Progenitor cell of endocrine pancreas (in vitro differentiated cells): ENCODE measurements at regions not wholly inside any gene's neighbourhood (a gene's known extent, or its start where the extent isn't known, plus 50 kb on each side); places are given as distances from the start of the nearest gene placed in this dataset.

Experiments
- DNase-seq: peaks from one replicate; pipeline ENCODE4 v3.0.0; 2021; ENCODE audit warnings: low spot score; ENCODE audit not compliant: unreplicated experiment
- H3K27ac Mint-ChIP-seq: 2 replicates; pipeline ENCODE4 v1.8.0; 2021; ENCODE audit warnings: mild to moderate bottlenecking, moderate library complexity, mixed read lengths
- H3K27me3 Mint-ChIP-seq: 2 replicates; pipeline ENCODE4 v1.8.0; 2021; ENCODE audit warnings: mixed read lengths
- H3K36me3 Mint-ChIP-seq: 2 replicates; pipeline ENCODE4 v1.8.0; 2022; ENCODE audit warnings: mixed read lengths; ENCODE audit not compliant: insufficient read depth
- H3K4me1 Mint-ChIP-seq: 2 replicates; pipeline ENCODE4 v1.8.0; 2021; ENCODE audit warnings: low read depth, mixed read lengths
- H3K4me3 Mint-ChIP-seq: 2 replicates; pipeline ENCODE4 v1.8.0; 2021; ENCODE audit warnings: low read depth, mild to moderate bottlenecking, moderate library complexity, mixed read lengths
- H3K9me3 Mint-ChIP-seq: 2 replicates; pipeline ENCODE4 v1.8.0; 2021; ENCODE audit warnings: low read depth, mixed read lengths
- CTCF ChIP-seq: fragments of 200-600 bp; sonication (generic); IDR thresholded peaks from one replicate; pipeline ENCODE4 v1.5.0; 2021; ENCODE audit warnings: antibody characterized with exemption, mild to moderate bottlenecking; ENCODE audit not compliant: unreplicated experiment

- Mint-ChIP-seq H3K27me3 (peaks cover 3% of the 10 kb centered on the region), H3K4me1 (no peaks in the 10 kb centered on the region), H3K4me3 (no peak overlapping the region), H3K36me3 (no peaks in the 10 kb centered on the region), H3K9me3 (no peaks in the 10 kb centered on the region), H3K27ac (no peak overlapping the region)
- DNase-seq: no peak
- no peak for TF ChIP-seq CTCF
Observed at GRCh38 chr6:159595173-159595572, 97.9 kb downstream of the SOD2 start.

GRCh38 chr6:159594750-159595117 is 98.3 kb downstream of the SOD2 start:
- Mint-ChIP-seq H3K36me3 (no peaks in the 10 kb centered on the region), H3K27me3 (no peaks in the 10 kb centered on the region), H3K4me1 (no peaks in the 10 kb centered on the region), H3K9me3 (no peaks in the 10 kb centered on the region), H3K4me3 (no peak overlapping the region), H3K27ac (no peak overlapping the region)
- no peak for TF ChIP-seq CTCF
- DNase-seq: no peak

GRCh38 chr6:159594106-159594749 is 98.8 kb downstream of the SOD2 start:
- no peak overlapping the region for H3K27ac Mint-ChIP-seq
- H3K9me3 Mint-ChIP-seq: no peaks in the 10 kb centered on the region
- no peak overlapping the region for H3K4me3 Mint-ChIP-seq

GRCh38 chr6:159590835-159591234 is 102.2 kb downstream of the SOD2 start:
- no peak for TF ChIP-seq CTCF
- H3K4me1 Mint-ChIP-seq: no peaks in the 10 kb centered on the region
- H3K4me3 Mint-ChIP-seq: no peak overlapping the region
- H3K27me3 Mint-ChIP-seq: no peaks in the 10 kb centered on the region
- DNase-seq: no peak
- no peak overlapping the region for H3K27ac Mint-ChIP-seq
- H3K9me3 Mint-ChIP-seq: no peaks in the 10 kb centered on the region
- H3K36me3 Mint-ChIP-seq: no peaks in the 10 kb centered on the region

More at GRCh38 chr6:159594106-159594749, 98.8 kb downstream of the SOD2 start:
- Mint-ChIP-seq H3K27me3 (no peaks in the 10 kb centered on the region), H3K36me3 (no peaks in the 10 kb centered on the region), H3K4me1 (no peaks in the 10 kb centered on the region)
- DNase-seq: no peak
- no peak for TF ChIP-seq CTCF

- no peak overlapping the region for H3K27ac Mint-ChIP-seq
- H3K9me3 Mint-ChIP-seq: no peaks in the 10 kb centered on the region
- no peaks in the 10 kb centered on the region for H3K36me3 Mint-ChIP-seq
- H3K4me3 Mint-ChIP-seq: no peak overlapping the region
- H3K27me3 Mint-ChIP-seq: peaks cover 5% of the 10 kb centered on the region
- no peak for DNase-seq
- no peaks in the 10 kb centered on the region for H3K4me1 Mint-ChIP-seq
- no peak for TF ChIP-seq CTCF
Observed at GRCh38 chr6:159586684-159587083, 106.4 kb downstream of the SOD2 start.
